GM23338 (cell line): ENCODE measurements at regions not wholly inside any gene's neighbourhood (a gene's known extent, or its start where the extent isn't known, plus 50 kb on each side); places are given as distances from the start of the nearest gene placed in this dataset.

ENCODE experiments used
- ATAC-seq: fragments of 200-7000 bp; cut with Tn5 transposase; 3 replicates; pipeline ENCODE4 v1.9.1; 2020
- DNase-seq: peaks from one replicate; pipeline ENCODE4 v3.0.0-alpha.2; 2015; ENCODE audit warnings: low spot score
- H2AFZ ChIP-seq: fragments of 200-600 bp; sonication (generic); 2 replicates; pipeline ENCODE4 v1.8.0; 2016; ENCODE audit warnings: antibody characterized with exemption, mild to moderate bottlenecking, moderate library complexity
- H3F3A ChIP-seq: fragments of 200-600 bp; sonication (generic); replicated peaks from 2 replicates; pipeline ENCODE4 v1.8.0; 2017; ENCODE audit warnings: antibody characterized with exemption, mixed run types, low read depth
- H3K27ac ChIP-seq: fragments of 200-600 bp; sonication (generic); 2 replicates; pipeline ENCODE4 v1.6.1; 2016; ENCODE audit warnings: low read depth
- H3K27me3 ChIP-seq: fragments of 200-600 bp; sonication (generic); 2 replicates; pipeline ENCODE4 v1.8.0; 2016; ENCODE audit warnings: mild to moderate bottlenecking, mixed run types, moderate library complexity; ENCODE audit not compliant: insufficient read depth
- H3K36me3 ChIP-seq: fragments of 200-600 bp; sonication (generic); 2 replicates; pipeline ENCODE4 v1.8.0; 2016; ENCODE audit warnings: mild to moderate bottlenecking; ENCODE audit not compliant: insufficient read depth
- H3K4me1 ChIP-seq: fragments of 200-600 bp; sonication (generic); 2 replicates; pipeline ENCODE4 v1.8.0; 2016; ENCODE audit warnings: mild to moderate bottlenecking, moderate library complexity; ENCODE audit not compliant: insufficient read depth
- H3K4me2 ChIP-seq: fragments of 200-600 bp; sonication (generic); 2 replicates; pipeline ENCODE4 v1.7.1; 2017; ENCODE audit warnings: mixed run types
- H3K4me3 ChIP-seq: fragments of 200-600 bp; sonication (generic); 2 replicates; pipeline ENCODE4 v1.6.1; 2016; ENCODE audit warnings: mixed run types
- H3K79me2 ChIP-seq: fragments of 200-600 bp; sonication (generic); replicated peaks from 2 replicates; pipeline ENCODE4 v1.8.0; 2017; ENCODE audit warnings: mild to moderate bottlenecking; ENCODE audit not compliant: insufficient read depth
- H3K9me2 ChIP-seq: fragments of 200-600 bp; sonication (generic); 2 replicates; pipeline ENCODE4 v1.8.0; 2017; ENCODE audit not compliant: insufficient read depth
- H4K20me1 ChIP-seq: fragments of 200-600 bp; sonication (generic); replicated peaks from 2 replicates; pipeline ENCODE4 v1.8.0; 2017; ENCODE audit warnings: mild to moderate bottlenecking; ENCODE audit not compliant: insufficient read depth
- H3K27ac Mint-ChIP-seq: 2 replicates; pipeline ENCODE4 v1.8.0; 2020; ENCODE audit warnings: inconsistent platforms, mild to moderate bottlenecking, moderate library complexity, mixed read lengths
- H3K27me3 Mint-ChIP-seq: 3 replicates; pipeline ENCODE4 v1.8.0; 2022; ENCODE audit warnings: low read depth, mild to moderate bottlenecking, moderate library complexity, mixed read lengths, inconsistent platforms; ENCODE audit not compliant: insufficient read depth, poor library complexity
- H3K36me3 Mint-ChIP-seq: 3 replicates; pipeline ENCODE4 v1.8.0; 2021; ENCODE audit warnings: low read depth, mild to moderate bottlenecking, inconsistent platforms, moderate library complexity, mixed read lengths
- H3K4me1 Mint-ChIP-seq: 3 replicates; pipeline ENCODE4 v1.8.0; 2020; ENCODE audit warnings: mild to moderate bottlenecking, inconsistent platforms, mixed read lengths
- H3K4me3 Mint-ChIP-seq: 3 replicates; pipeline ENCODE4 v1.8.0; 2021; ENCODE audit warnings: moderate library complexity, mild to moderate bottlenecking, inconsistent platforms, mixed read lengths
- H3K9me3 Mint-ChIP-seq: 3 replicates; pipeline ENCODE4 v1.8.0; 2020; ENCODE audit warnings: moderate library complexity, mild to moderate bottlenecking, inconsistent platforms, mixed read lengths
- CREB1 ChIP-seq: fragments of 250-450 bp; sonication (Bioruptor Pico); IDR thresholded peaks from 2 replicates; pipeline ENCODE4 v1.5.0; 2020; ENCODE audit warnings: low read depth, mild to moderate bottlenecking, moderate library complexity
- ETS1 ChIP-seq: IDR thresholded peaks from 2 replicates; pipeline ENCODE4 v1.6.1; 2016; ENCODE audit warnings: antibody characterized with exemption
- EZH2 ChIP-seq: fragments of 200-600 bp; sonication (generic); IDR thresholded peaks from one replicate; pipeline ENCODE4 v1.8.0; 2017; ENCODE audit warnings: antibody characterized with exemption, mild to moderate bottlenecking, low read depth; ENCODE audit not compliant: unreplicated experiment
- EZH2phosphoT487 ChIP-seq: fragments of 200-600 bp; sonication (generic); IDR thresholded peaks from one replicate; pipeline ENCODE4 v1.8.1; 2018; ENCODE audit warnings: antibody characterized with exemption; ENCODE audit not compliant: unreplicated experiment
- JUNB ChIP-seq: IDR thresholded peaks from one replicate; pipeline ENCODE4 v1.6.1; 2016; ENCODE audit warnings: antibody characterized with exemption; ENCODE audit not compliant: unreplicated experiment
- NANOG ChIP-seq: IDR thresholded peaks from 2 replicates; pipeline ENCODE4 v1.6.1; 2016; ENCODE audit warnings: antibody characterized with exemption, borderline replicate concordance
- POLR2AphosphoS5 ChIP-seq: IDR thresholded peaks from 2 replicates; pipeline ENCODE4 v1.6.1; 2016; ENCODE audit warnings: antibody characterized with exemption, low read depth
- REST ChIP-seq: IDR thresholded peaks from one replicate; pipeline ENCODE4 v1.6.1; 2018; ENCODE audit warnings: antibody characterized with exemption; ENCODE audit not compliant: unreplicated experiment
- STAT1 ChIP-seq: IDR thresholded peaks from one replicate; pipeline ENCODE4 v1.6.1; 2016; ENCODE audit warnings: antibody characterized with exemption; ENCODE audit not compliant: unreplicated experiment
- ZNF114 ChIP-seq: fragments of 250-450 bp; sonication (Bioruptor Pico); IDR thresholded peaks from 2 replicates; pipeline ENCODE4 v1.5.0; 2020; ENCODE audit warnings: mild to moderate bottlenecking, moderate library complexity
- ZNF331 ChIP-seq: fragments of 250-450 bp; sonication (Bioruptor Pico); IDR thresholded peaks from 2 replicates; pipeline ENCODE4 v1.5.0; 2020; ENCODE audit warnings: low read depth, mild to moderate bottlenecking, moderate library complexity
- ZNF462 ChIP-seq: fragments of 250-450 bp; sonication (Bioruptor Pico); IDR thresholded peaks from 2 replicates; pipeline ENCODE4 v1.5.0; 2020; ENCODE audit warnings: mild to moderate bottlenecking, moderate library complexity
- TF ChIP-seq, protein P1 (sequence below), 2 experiments: fragments of 200-600 bp in 1 of 2; sonication (generic) in 1 of 2; conservative IDR thresholded peaks; 2 replicates each; pipeline versions ENCODE4 v1.5.1 to v1.6.1; 2016 to 2017; ENCODE audit warnings: antibody characterized with exemption in 2 of 2, low read depth in 2 of 2, mild to moderate bottlenecking in 2 of 2, moderate library complexity in 1 of 2

DNA sequence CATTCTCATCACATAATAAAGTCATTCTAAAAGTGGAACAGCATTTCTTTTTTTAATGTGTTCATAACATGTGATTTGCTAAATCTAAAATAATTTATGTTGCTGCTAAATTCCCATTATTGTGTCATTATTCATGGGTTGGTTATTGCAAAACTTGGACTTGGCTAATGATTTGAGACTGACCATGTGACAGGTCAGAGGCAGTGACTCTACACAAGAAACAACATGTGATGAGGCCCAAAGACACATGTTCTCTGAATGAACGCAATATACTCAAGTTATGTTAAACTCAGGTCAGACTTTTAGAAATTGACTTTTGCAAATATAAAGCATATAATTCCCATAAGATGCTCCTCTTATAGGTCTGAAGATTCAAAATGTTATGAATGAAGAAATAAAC lies 566.1 kb downstream of the TBL1XR1 start:
- no peak overlapping the region for H3K4me3 Mint-ChIP-seq
- TF ChIP-seq STAT1 = no peak
- TF ChIP-seq EZH2 = no peak
- TF ChIP-seq ZNF114 (CRISPR knock-in tag) = no peak
- TF ChIP-seq ZNF462 (CRISPR knock-in tag) = no peak
- TF ChIP-seq EZH2phosphoT487 = no peak
- TF ChIP-seq CREB1 = no peak
- TF ChIP-seq REST = no peak
- TF ChIP-seq NANOG = no peak
- no peak for TF ChIP-seq POLR2AphosphoS5
- TF ChIP-seq, protein P1, sequence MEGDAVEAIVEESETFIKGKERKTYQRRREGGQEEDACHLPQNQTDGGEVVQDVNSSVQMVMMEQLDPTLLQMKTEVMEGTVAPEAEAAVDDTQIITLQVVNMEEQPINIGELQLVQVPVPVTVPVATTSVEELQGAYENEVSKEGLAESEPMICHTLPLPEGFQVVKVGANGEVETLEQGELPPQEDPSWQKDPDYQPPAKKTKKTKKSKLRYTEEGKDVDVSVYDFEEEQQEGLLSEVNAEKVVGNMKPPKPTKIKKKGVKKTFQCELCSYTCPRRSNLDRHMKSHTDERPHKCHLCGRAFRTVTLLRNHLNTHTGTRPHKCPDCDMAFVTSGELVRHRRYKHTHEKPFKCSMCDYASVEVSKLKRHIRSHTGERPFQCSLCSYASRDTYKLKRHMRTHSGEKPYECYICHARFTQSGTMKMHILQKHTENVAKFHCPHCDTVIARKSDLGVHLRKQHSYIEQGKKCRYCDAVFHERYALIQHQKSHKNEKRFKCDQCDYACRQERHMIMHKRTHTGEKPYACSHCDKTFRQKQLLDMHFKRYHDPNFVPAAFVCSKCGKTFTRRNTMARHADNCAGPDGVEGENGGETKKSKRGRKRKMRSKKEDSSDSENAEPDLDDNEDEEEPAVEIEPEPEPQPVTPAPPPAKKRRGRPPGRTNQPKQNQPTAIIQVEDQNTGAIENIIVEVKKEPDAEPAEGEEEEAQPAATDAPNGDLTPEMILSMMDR (conservative IDR thresholded peaks at IDR 0.05; ENCODE audit: low read depth in 2 of 2) = no peak
- TF ChIP-seq JUNB = no peak
- no peak for TF ChIP-seq ZNF331 (CRISPR knock-in tag)
- TF ChIP-seq ETS1 = no peak
- no peaks in the 10 kb centered on the region for H3K36me3 Mint-ChIP-seq
- ATAC-seq (no peak), DNase-seq (no peak)
- Histone ChIP-seq H2AFZ (no peak overlapping the region), H3K36me3 (no peaks in the 10 kb centered on the region), H3K4me2 (no peak overlapping the region), H3K27ac (no peak overlapping the region), H3K9me2 (no peaks in the 10 kb centered on the region), H3K4me1 (no peaks in the 10 kb centered on the region), H3K4me3 (no peak overlapping the region), H3K79me2 (no peaks in the 10 kb centered on the region), H4K20me1 (no peaks in the 10 kb centered on the region), H3K27me3 (no peaks in the 10 kb centered on the region), H3F3A (no peaks in the 10 kb centered on the region)
- H3K9me3 Mint-ChIP-seq = no peaks in the 10 kb centered on the region
- H3K4me1 Mint-ChIP-seq = peaks cover 7% of the 10 kb centered on the region; the same call in 1 of the 3 replicates
- no peak overlapping the region for H3K27ac Mint-ChIP-seq
- H3K27me3 Mint-ChIP-seq = no peaks in the 10 kb centered on the region
